HG03378 (cell line): ENCODE measurements at regions not wholly inside any gene's neighbourhood (a gene's known extent, or its start where the extent isn't known, plus 50 kb on each side); places are given as distances from the start of the nearest gene placed in this dataset.
"Not testable (repeated sequence)": the region's sequence is repeated elsewhere in the genome, so short reads cannot be mapped to it uniquely, and the experiment has no call there.

Experiments
- ATAC-seq: cut with Tn5 transposase; IDR thresholded peaks from one replicate; pipeline ENCODE4 v1.9.1; 2021; ENCODE audit warnings: mild to moderate bottlenecking, moderate library complexity; ENCODE audit not compliant: unreplicated experiment

- ATAC-seq: no peak
Measured at GRCh38 chr14:84410344-84410743, 1119.6 kb upstream of the FLRT2 start.

- ATAC-seq: no peak
Measured at GRCh38 chr14:84420221-84420620, 1109.7 kb upstream of the FLRT2 start.

DNA sequence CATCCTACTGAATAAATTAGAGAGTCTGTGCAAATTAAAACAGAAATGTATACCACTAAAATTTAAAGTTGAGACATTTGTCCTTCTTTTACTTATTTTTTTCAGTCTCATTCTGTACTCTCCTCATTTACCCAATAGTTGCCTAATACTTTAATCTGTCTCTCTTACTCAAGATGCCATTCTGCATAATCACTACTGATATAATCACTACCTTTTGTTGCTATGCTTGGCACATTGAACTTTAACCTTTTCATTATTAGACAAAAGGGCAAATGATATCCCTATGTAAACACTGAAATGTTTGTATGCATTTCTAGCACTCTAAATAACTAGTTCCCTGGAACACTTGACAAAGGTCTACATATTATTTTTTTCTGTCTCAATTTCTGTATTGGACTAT is 1108.3 kb upstream of the FLRT2 start:
- ATAC-seq: no peak

- no peak for ATAC-seq
Measured at GRCh38 chr14:84425968-84426367, 1104.0 kb upstream of the FLRT2 start.

DNA sequence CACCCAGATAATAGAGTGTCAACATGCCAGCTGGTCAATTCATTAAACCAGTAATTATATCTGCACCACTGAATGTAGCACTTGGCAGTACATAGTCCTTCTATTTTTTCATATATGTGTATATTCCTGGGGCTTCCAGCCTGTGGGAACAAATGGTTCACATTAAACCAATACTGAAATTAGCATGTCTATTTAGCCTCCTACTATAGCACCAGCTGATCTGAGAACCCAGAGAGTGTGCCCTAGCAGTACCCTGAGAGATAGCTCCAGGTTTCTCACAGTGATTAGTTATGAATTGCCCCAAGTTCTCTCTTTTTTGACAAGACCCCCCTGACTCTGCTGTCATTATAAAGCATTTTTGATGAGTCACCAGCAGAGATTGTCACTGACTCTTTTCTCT is 1097.3 kb upstream of the FLRT2 start:
- no peak for ATAC-seq

- ATAC-seq: no peak
Measured at GRCh38 chr14:84433961-84434360, 1096.0 kb upstream of the FLRT2 start.

DNA sequence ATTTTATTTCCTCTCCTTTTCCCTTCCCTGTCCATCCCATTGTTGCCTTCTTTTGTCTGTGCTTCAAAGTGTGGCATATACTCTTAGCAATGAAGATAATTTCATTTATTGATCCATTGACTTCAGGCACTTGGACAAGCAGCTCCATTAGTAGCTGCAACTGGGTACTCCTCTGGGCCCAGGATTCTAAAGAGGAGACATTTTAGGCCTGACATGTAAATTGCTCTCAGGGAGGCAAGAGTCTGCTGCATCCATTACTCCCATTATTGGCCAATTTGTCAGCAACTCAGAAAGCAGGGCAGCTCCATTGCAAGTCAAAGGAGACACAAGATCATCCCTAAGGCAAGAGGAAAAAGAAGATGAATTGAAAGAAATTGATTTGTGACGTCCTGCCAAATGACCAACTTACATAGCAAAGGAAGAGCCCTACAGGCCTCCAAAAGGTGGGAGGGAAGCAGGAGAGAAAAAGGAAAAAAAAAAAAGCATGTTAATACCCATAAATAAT is 1094.1 kb upstream of the FLRT2 start:
- ATAC-seq: no peak

DNA sequence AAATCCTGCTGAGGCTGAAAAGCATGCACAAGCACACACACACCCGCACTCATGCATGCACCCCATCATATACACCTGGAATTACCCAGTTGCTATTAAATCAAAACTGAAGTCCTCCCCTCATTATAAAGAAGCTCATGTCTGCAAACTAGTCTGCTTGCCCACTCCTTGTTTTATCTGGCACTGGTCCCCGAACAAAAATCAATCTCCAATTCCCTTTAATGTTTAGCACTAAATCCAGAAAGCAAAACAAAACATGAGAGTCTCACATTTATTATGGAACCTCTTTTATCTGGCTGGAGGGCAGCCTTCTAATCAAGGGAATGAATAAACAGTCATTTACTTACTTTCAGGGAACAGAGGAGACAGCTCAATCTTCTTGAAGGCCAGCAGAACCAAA is 1093.4 kb upstream of the FLRT2 start:
- no peak for ATAC-seq

- ATAC-seq: no peak
Measured at GRCh38 chr14:84442521-84442920, 1087.4 kb upstream of the FLRT2 start.

DNA sequence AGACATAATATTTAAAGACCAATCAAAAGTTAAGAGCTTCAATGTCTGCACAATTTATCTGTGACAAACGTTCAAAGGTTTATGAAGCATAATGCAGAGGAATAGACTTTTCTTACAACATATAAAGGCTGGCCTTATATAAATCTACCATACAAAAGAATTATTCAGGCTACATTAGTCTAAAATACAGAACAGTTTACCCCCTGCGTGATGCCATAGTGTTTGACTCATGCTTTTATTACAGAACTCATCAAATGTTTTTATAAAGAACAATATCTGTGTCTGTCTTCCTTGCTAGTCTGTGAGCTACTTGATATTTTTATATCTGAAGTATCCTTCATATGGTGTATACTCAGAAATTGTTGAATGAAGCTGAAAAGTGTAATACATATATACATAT is 1084.5 kb upstream of the FLRT2 start:
- no peak for ATAC-seq

DNA sequence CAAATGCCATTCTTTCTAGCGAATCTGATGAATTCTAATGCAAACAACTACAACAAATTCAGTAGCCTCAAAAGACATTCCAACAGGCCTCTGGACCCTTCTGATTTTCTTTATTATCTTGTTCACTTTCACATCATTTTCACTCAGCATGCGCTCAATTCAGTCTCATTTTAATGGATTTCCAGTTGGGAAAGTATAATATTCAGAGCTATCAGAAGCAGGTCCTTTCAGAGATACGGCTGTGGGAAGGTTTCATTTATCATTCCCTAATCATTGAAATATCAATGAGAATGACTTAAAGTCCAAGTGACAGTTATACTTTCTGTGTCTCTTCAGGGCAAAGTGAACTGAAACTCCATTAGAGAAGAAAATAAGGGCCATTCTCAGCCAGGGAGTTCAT is 1083.7 kb upstream of the FLRT2 start:
- no peak for ATAC-seq

DNA sequence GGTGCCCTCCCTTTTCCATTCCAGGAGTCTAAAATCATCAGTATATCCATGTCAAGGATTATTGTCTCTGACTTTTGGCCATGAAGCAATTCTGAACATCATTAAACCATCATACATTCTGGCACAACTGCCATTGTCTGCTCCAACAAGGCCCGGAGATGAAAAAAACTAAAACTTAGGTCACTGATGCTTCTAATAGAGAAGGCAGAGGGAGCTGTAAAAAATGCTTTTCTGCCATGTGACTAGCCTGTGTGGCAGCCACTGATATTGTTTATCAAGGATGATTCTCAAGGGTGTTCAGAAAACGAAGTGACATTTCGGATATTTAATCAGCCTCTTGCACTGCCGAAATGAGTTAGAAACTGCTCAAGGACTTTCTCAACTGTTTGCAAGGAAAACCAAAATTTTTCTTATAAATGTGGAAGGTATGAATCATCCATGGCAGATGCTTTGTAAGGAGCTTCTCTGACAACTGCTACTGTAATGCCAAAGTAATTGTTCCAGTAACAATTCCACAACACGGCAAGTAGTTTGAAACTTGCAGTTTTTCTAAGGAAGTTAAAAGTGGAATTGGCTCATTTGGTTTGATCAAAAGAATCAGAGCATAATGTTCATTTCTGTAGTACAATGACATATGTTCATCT is 1076.5 kb upstream of the FLRT2 start:
- no peak for ATAC-seq

- no peak for ATAC-seq
Measured at GRCh38 chr14:84454114-84454513, 1075.8 kb upstream of the FLRT2 start.

DNA sequence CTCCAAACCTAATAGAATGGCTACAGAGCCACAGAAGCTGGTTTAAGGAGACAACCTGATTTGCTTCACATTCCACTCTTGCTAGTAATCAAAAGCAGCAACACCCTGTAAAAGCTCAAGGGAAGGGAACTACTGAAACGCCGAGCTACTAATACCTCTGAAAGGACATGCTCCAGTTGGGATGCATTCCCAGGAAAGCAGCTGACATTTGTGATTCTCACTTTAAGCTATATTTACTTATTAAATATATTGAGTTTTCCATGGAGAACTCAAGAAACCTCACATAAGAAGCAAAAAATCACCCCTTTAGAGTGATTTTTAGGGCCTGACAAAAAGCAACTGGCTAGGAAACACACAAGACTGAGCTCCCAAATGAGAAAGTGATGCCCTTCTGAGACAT is 1073.0 kb upstream of the FLRT2 start:
- ATAC-seq: no peak

DNA sequence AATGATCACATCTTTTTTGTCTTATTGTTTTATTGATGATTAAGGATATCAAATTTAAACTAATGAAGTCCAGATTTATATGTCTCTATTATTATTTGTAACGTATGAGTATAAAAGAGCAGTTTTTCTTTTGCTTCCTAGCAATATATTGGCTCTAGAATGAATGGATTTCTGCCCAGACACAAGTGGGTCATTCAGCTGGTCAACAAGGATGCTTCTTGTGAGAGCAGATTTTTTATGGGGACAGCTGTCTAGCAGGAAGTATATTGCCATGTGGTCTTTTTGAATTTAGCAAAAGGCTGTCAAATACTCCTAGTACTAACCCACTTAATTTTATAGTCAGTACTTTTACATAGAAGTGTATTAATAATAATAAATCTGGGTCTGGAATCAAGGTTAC is 1071.1 kb upstream of the FLRT2 start:
- ATAC-seq: no peak

GRCh38 chr14:84465880-84466279 is 1064.1 kb upstream of the FLRT2 start:
- no peak for ATAC-seq

DNA sequence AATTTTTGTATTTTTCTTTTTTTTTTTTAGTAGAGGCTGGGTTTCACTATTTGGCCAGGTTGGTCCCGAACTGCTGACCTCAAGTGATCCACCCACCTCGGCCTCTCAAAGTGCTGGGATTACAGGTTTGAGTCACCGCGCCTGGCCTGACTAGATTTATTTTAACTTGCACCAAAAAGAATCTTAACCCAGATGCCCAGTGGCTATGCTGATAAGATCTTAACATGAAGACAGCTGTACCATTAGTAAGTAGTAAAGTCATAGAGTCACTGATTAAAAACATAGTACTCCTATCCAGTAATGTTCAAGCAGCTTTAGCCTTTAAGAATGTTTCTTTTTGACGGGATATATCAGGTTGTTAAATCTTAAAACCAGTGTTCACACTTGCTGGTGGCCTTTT is 1061.8 kb upstream of the FLRT2 start:
- no peak for ATAC-seq

GRCh38 chr14:84477996-84478395 is 1051.9 kb upstream of the FLRT2 start:
- ATAC-seq: no peak

GRCh38 chr14:84482256-84483071 is 1047.5 kb upstream of the FLRT2 start:
- no peak for ATAC-seq

DNA sequence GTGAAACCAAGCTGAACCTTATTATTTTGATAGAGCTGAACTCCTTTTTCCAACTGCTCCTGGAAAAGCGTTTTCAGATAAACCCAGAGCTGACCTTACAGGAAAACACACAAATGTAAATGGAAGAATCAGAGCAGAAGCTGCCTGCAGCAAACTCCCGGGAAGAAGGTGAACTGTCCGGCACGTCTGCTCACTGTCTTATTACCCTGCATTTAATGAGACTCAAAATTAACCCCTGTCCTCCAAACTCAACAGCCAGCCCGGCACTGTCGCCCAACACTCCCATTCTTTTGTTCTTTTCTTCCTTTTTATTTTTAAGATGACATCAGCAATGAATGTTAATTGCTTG is 1046.9 kb upstream of the FLRT2 start:
- no peak for ATAC-seq

GRCh38 chr14:84484243-84484642 is 1045.7 kb upstream of the FLRT2 start:
- not testable (repeated sequence) for ATAC-seq

GRCh38 chr14:84485036-84485435 is 1044.9 kb upstream of the FLRT2 start:
- no peak for ATAC-seq

DNA sequence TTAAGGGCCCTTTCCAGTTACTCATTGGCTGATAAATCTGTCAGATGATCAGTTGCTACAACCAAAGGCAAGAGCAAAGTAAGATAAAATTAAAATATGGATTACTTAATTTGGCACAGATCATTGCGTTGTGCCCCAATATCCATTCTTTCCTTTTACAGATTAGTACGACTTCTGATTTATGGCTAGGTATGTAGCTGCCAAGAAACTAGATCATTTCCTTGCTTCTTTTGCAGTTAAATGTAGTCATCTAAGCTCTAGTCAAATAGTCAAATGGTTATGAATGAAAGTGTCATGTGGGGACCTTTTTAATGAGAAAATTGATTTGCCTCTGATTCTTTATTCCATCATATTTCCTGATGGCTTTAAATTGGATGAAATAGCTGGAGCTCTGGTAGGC is 1039.9 kb upstream of the FLRT2 start:
- no peak for ATAC-seq
